G401 (cell line): ENCODE measurements at regions not wholly inside any gene's neighbourhood (a gene's known extent, or its start where the extent isn't known, plus 50 kb on each side); places are given as distances from the start of the nearest gene placed in this dataset.
A peak's percentile ranks its signal among the peaks of the same experiment; 100 is the strongest.
"Not testable (repeated sequence)": the region's sequence is repeated elsewhere in the genome, so short reads cannot be mapped to it uniquely, and the experiment has no call there.

Experiments used
- DNase-seq: peaks from one replicate; pipeline ENCODE4 v3.0.0-alpha.2; 2015; ENCODE audit warnings: low spot score
- in situ Hi-C: cut with HindIII; loops from 2 replicates; pipeline ENCODE4 v1.10.0; 2016; ENCODE audit warnings: low sequenced_read_pairs, mixed read lengths

- DNase-seq, result no peak
Measured at GRCh38 chrX:75673468-75673867, 111.6 kb downstream of the MAGEE2 start.

GRCh38 chrX:75655627-75656026 is 129.4 kb downstream of the MAGEE2 start:
- in situ Hi-C loops, result no loop called here
- DNase-seq, result no peak

More at GRCh38 chrX:75673468-75673867, 111.6 kb downstream of the MAGEE2 start:
- in situ Hi-C loops, result no loop called here

DNA sequence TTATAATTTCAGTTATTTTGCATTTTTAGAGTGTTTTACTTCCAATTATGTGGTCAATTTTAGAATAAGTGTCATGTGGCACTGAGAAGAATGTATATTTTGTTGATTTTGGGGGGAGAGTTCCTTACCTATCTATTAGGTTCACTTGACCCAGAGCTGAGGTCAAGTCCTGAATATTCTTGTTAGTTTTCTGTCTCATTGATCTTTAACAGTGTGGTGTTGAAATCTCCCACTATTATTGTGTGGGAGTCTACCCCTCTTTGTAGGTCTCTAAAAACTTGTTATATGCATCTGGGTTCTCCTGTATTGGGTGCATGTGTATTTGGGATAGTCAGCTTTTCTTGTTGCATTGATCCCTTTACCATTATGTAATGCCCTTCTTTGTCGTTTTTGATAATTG is 127.0 kb upstream of the ZDHHC15 start:
- DNase-seq, result no peak
- in situ Hi-C loops, result no loop called here

GRCh38 chrX:75648803-75649588 is 126.2 kb upstream of the ZDHHC15 start:
- DNase-seq, result no peak
- in situ Hi-C loops, result no loop called here

DNA sequence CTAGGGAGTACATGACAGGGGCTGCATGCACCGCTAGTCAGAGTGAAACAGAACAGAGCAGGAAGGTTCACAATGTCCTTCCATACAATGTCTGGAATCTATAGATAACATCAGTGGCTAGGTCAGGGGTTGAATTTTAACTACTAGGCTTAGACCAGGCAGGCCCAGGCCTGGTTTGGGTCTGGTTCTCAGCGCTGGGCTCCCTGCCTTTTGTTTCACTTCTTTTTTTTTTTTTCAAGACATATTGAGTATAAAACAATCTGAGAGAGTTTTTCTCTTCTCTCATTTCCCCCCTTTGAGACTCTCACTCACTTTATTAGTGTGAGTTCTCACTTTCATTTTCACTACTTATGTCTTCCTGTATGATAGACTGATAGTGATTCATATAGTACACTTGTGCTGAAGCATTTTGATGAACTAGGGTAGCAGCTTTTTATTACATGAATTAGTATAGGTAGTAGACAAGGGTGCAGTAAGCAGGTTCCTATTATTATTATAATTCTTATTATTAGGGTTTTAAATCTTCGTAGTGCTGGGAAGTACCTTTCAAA is 120.0 kb upstream of the ZDHHC15 start:
- DNase-seq, result no peak
- in situ Hi-C loops, result no loop called here

DNA sequence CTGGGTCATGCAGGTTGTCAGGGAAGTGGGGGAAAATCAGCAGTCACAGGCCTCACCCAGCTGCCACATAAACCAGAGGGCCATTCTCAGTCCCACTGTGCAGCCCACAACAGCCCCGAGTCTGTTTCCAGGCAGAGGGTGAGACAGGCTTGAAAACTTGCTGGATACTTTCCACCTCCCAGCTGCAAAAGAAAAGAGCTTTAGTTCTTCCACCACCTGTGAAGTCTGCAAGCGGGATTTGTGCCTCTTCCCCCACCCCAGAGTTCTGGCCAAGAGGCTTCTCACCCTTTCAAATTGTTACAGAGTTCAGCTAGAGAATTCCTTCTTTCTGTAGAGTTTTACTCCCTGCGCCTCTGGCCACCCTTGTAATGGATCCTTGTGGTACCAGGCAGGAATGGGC is 115.5 kb upstream of the ZDHHC15 start:
- DNase-seq, result no peak
- in situ Hi-C loops, result no loop called here

DNA sequence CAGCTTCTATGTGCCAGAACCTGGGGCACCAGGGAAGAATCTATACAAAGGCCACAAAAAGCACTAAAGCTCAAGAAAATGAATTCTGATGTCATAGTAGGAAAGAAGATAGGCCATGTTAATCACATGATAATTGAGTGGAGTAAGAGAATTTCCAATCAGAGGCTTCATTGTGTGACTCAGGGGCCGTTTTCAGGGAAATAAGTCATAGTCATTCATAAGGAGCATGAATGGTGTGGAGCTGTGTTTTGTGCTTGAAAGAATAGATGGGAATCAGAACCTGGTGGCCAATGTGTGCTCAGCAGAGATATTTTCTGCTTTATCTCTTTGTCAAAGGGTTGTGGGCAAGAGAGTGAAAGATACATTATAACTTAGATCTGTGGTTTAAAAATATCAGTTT is 102.4 kb upstream of the ZDHHC15 start:
- in situ Hi-C loops, result no loop called here
- no peak for DNase-seq

DNA sequence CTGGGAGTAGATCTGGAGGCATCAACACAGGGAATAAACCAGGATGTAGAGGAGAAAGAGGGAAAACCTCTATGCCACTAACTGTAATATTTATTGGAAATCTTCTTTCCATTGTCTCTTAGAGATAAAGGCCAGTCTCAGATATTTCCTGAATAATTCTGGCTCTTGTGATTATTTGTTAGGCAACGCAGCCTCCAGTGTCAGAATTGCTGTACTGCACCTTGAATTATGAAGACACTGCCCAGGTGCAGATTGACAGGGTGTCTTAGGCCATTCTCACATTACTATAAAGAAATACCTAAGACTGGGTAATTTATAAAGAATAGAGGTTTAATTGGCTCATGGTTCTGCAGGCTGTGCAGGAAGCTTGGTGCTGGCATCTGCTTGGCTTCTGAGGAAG is 100.7 kb upstream of the ZDHHC15 start:
- no peak for DNase-seq
- in situ Hi-C loops, result no loop called here

- in situ Hi-C loops, result no loop called here
- DNase-seq, result no peak
Measured at GRCh38 chrX:75609406-75609805, 86.6 kb upstream of the ZDHHC15 start.

DNA sequence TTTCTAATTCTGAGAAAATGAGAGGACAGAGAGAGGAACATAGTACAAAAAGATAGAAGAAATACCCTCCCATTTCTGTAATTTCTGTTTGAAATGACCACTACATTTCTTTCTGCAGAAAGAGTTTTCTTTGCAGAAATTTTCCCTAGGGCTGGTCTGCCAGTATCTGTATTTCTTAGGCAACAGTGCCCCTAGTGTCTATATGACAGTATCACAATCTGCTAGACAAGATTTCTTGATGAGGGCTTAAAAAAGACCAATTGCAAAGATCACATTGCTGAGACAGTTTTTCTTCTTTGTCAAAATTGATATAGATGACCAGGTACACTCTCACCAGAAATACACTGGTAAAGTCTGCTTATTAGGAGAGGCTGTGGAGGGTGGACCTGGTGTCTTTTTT is 81.0 kb upstream of the ZDHHC15 start:
- peak; percentile 51 for DNase-seq
- in situ Hi-C loops, result no loop called here

DNA sequence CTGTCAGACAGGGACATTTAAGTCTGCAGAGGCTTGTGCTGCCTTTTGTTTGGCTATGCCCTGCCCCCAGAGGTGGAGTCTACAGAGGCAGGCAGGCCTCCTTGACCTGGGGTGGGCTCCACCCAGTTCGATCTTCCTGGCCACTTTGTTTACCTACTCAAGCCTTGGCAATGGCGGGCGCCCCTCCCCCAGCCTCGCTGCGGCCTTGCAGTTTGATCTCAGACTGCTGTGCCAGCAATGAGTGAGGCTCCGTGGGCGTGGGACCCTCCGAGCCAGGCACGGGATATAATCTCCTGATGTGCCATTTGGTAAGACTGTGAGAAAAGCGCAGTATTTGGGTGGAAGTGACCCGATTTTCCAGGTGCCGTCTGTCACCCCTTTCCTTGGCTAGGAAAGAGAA is 79.2 kb upstream of the ZDHHC15 start:
- in situ Hi-C loops, DNase-seq: not testable (repeated sequence)

DNA sequence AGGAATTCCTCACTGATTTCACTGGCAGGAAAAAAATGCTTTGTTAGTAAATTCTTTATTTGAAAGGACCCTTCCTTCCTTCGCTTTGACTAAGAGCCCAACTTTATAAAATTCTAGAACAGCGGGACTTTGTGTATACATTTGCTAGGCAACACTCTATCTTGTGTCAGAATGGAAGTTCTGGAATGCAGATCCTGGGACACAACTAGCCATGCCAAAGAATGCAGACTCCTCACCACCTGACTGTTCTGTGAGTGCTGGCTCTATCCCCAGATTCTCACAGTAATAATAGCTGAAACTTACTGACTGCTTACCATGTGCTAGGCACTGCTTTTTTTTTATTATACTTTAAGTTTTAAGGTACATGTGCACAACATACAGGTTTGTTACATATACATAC is 73.3 kb upstream of the ZDHHC15 start:
- no peak for DNase-seq
- in situ Hi-C loops, result no loop called here

- DNase-seq, in situ Hi-C loops: not testable (repeated sequence)
Measured at GRCh38 chrX:75593186-75593585, 70.3 kb upstream of the ZDHHC15 start.

DNA sequence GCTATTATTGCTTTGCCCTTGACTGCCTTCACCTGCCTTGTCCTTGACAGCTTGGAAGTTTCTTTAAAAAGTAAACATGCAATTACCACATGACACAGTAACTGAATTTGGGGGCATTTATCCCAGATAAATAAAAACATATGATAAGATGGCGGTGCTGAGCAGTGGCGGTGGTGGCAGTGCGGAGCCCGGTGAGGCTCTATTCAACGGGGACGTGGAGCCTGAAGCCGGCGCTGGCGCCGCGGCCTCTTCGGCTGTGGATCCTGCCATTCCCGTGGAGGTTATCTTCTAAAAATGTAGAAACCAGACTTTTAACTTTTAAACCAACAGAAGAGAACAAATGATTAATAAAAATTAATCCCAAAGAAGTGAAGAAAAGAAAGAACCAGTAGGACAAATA is 59.7 kb upstream of the ZDHHC15 start:
- in situ Hi-C loops, result no loop called here
- DNase-seq, result no peak
